K562 (cell line): ENCODE measurements at regions not wholly inside any gene's neighbourhood (a gene's known extent, or its start where the extent isn't known, plus 50 kb on each side); places are given as distances from the start of the nearest gene placed in this dataset.

ENCODE experiments used
- ATAC-seq: fragments of 200-7000 bp; cut with Tn5 transposase; 3 replicates; pipeline ENCODE4 v1.9.1; 2020; ENCODE audit warnings: moderate library complexity
- BruUV-seq: library from RNA; stranded (reverse); fragments of 400-500 nt; replicated peaks from 2 replicates; lab custom pipeline; 2021; lab: Mats Ljungman, UMichigan
- CTCF ChIA-PET: fragments of 300-600 bp; formaldehyde crosslinking; extraction: SDS; loops from one replicate; lab custom pipeline; 2021; ENCODE audit warnings: low intra/inter-chr PET ratio; lab: Yijun Ruan, JAX
- POLR2A ChIA-PET: fragments of 300-600, 350-650 bp; sonication (Branson Sonifier 250); formaldehyde crosslinking; extraction: SDS; loops from one replicate; lab custom pipeline; 2021; ENCODE audit warnings: antibody characterized with exemption, inconsistent platforms; lab: Yijun Ruan, JAX
- DNase-seq, 4 experiments: peaks; one replicate each; pipeline versions ENCODE4 v3.0.0 to v3.0.0-alpha.2; 2011 to 2018; ENCODE audit warnings: low spot score in 3 of 4, mixed read lengths in 3 of 4; ENCODE audit errors: extremely low read depth in 1 of 4
- FAIRE-seq: peaks from 2 replicates; lab custom pipeline; 2011; peaks lifted over from hg19 to GRCh38; lab: Jason Lieb, UNC
- H2AFZ ChIP-seq: 2 replicates; pipeline ENCODE4 v1.6.0; 2011; ENCODE audit warnings: low read depth, low read length, control low read depth, inconsistent platforms
- H3K27ac ChIP-seq: fragments of 200-600 bp; 3 replicates; pipeline ENCODE4 v1.8.0; 2011; ENCODE audit warnings: low read depth, mild to moderate bottlenecking, control low read depth, inconsistent platforms, low read length, moderate library complexity, mixed read lengths; ENCODE audit errors: extremely low read depth
- H3K27me3 ChIP-seq, 2 experiments: fragments of 300-600 bp in 1 of 2; 2 replicates in 1 of 2; 3 replicates in 1 of 2; pipeline versions ENCODE4 v1.6.0 to v1.8.0; 2011; ENCODE audit warnings: inconsistent platforms in 2 of 2, low read length in 2 of 2, mild to moderate bottlenecking in 1 of 2, mixed read lengths in 1 of 2, moderate library complexity in 1 of 2; ENCODE audit not compliant: control insufficient read depth in 2 of 2, insufficient read depth in 2 of 2
- H3K36me3 ChIP-seq: fragments of 300-600 bp; 3 replicates; pipeline ENCODE4 v1.8.0; 2011; ENCODE audit warnings: mild to moderate bottlenecking, low read length, inconsistent platforms; ENCODE audit not compliant: control insufficient read depth, insufficient read depth
- H3K4me1 ChIP-seq, 2 experiments: fragments of 200-600 bp in 1 of 2; replicated peaks in 1 of 2; 2 replicates in 1 of 2; 3 replicates in 1 of 2; pipeline versions ENCODE4 v1.5.1 to v1.8.0; 2011; ENCODE audit warnings: inconsistent platforms in 2 of 2, low read length in 2 of 2, mild to moderate bottlenecking in 1 of 2, mixed read lengths in 1 of 2, moderate library complexity in 1 of 2; ENCODE audit not compliant: control insufficient read depth in 2 of 2, insufficient read depth in 2 of 2
- H3K4me2 ChIP-seq: 2 replicates; pipeline ENCODE4 v1.6.1; 2011; ENCODE audit warnings: low read length, control low read depth, inconsistent platforms, mixed read lengths; ENCODE audit not compliant: insufficient read depth
- H3K4me3 ChIP-seq: fragments of 200-600 bp; sonication (generic), shearing (Covaris generic); 2 replicates; pipeline ENCODE4 v1.5.1; 2016; ENCODE audit warnings: control low read depth, inconsistent platforms
- H3K79me2 ChIP-seq: fragments of 200-600 bp; 3 replicates; pipeline ENCODE4 v1.8.0; 2011; ENCODE audit warnings: low read length, inconsistent platforms; ENCODE audit not compliant: control insufficient read depth, insufficient read depth
- H3K9ac ChIP-seq, 2 experiments: 2 replicates each; pipeline versions ENCODE4 v1.6.0 to v1.6.1; 2011; ENCODE audit warnings: low read depth in 2 of 2, low read length in 2 of 2, control low read depth in 1 of 2, inconsistent platforms in 1 of 2, mild to moderate bottlenecking in 1 of 2, mixed read lengths in 1 of 2; ENCODE audit not compliant: insufficient read depth in 1 of 2
- H3K9me1 ChIP-seq: one replicate; pipeline ENCODE4 v1.6.0; 2011; ENCODE audit warnings: inconsistent platforms, mild to moderate bottlenecking, low read length, moderate library complexity; ENCODE audit not compliant: control insufficient read depth, insufficient read depth
- H3K9me3 ChIP-seq: replicated peaks from 2 replicates; pipeline ENCODE4 v1.5.1; 2011; ENCODE audit warnings: low read depth, low read length, inconsistent platforms; ENCODE audit not compliant: control insufficient read depth, insufficient read depth
- H4K20me1 ChIP-seq: replicated peaks from 2 replicates; pipeline ENCODE4 v1.6.1; 2011; ENCODE audit warnings: low read length, inconsistent platforms, mixed read lengths; ENCODE audit not compliant: control insufficient read depth, insufficient read depth
- DMBX1 ChIP-seq: fragments of 250-450 bp; sonication (Bioruptor Pico); IDR thresholded peaks from 2 replicates; pipeline ENCODE4 v1.8.0; 2022; ENCODE audit warnings: inconsistent platforms, mild to moderate bottlenecking, moderate library complexity, borderline replicate concordance
- MAZ ChIP-seq, 2 experiments: fragments of 450-650 bp in 1 of 2; sonication (generic) in 1 of 2; formaldehyde crosslinking; IDR thresholded peaks in 1 of 2; conservative IDR thresholded peaks in 1 of 2; 2 replicates each; pipeline versions ENCODE4 v1.4.0 to v1.5.0; 2020; ENCODE audit warnings: mild to moderate bottlenecking in 1 of 2, missing genetic modification reagents in 1 of 2
- MED1 ChIP-seq: sonication (generic); formaldehyde crosslinking; IDR thresholded peaks from 2 replicates; pipeline ENCODE4 v1.8.1; 2023; ENCODE audit warnings: missing genetic modification reagents, borderline replicate concordance
- MEF2D ChIP-seq: conservative IDR thresholded peaks from 2 replicates; pipeline ENCODE4 v1.6.1; 2016; ENCODE audit warnings: low read depth, missing genetic modification characterization, missing compliant biosample characterization
- NR0B1 ChIP-seq: fragments of 450-650 bp; IDR thresholded peaks from one replicate; pipeline ENCODE4 v1.6.1; 2018; ENCODE audit warnings: mild to moderate bottlenecking, moderate library complexity; ENCODE audit not compliant: partially characterized antibody
- PTRF ChIP-seq: fragments of 450-650 bp; IDR thresholded peaks from 2 replicates; pipeline ENCODE4 v1.6.1; 2016; ENCODE audit warnings: mild to moderate bottlenecking, missing genetic modification characterization, missing compliant biosample characterization
- PURB ChIP-seq: sonication (generic); formaldehyde crosslinking; IDR thresholded peaks from 2 replicates; pipeline ENCODE4 v1.9.0; 2021; ENCODE audit warnings: low read depth, mild to moderate bottlenecking, missing genetic modification reagents
- TAF1 ChIP-seq: IDR thresholded peaks from 2 replicates; pipeline ENCODE4 v1.6.1; 2011; ENCODE audit warnings: mild to moderate bottlenecking, low read length, moderate library complexity; ENCODE audit not compliant: insufficient read depth, control insufficient read depth, severe bottlenecking; ENCODE audit errors: extremely low read depth
- TAF7 ChIP-seq: fragments of 450-650 bp; IDR thresholded peaks from 2 replicates; pipeline ENCODE4 v1.6.1; 2016; ENCODE audit warnings: missing genetic modification characterization, missing compliant biosample characterization
- THRAP3 ChIP-seq: fragments of 450-650 bp; IDR thresholded peaks from 2 replicates; pipeline ENCODE4 v1.6.1; 2016; ENCODE audit warnings: mild to moderate bottlenecking, inconsistent platforms, borderline replicate concordance
- WHSC1 ChIP-seq: IDR thresholded peaks from one replicate; pipeline ENCODE4 v1.6.1; 2012; ENCODE audit warnings: low read length, control low read depth, inconsistent platforms
- ZNF3 ChIP-seq: fragments of 250-450 bp; sonication (Bioruptor Pico); IDR thresholded peaks from 2 replicates; pipeline ENCODE4 v1.5.0; 2021; ENCODE audit warnings: mild to moderate bottlenecking, moderate library complexity
- WGBS: fragments of 100-300 bp; shearing (Covaris generic); methylation state at CpG from one replicate; pipeline ENCODE4 v1.1.6; 2016; ENCODE audit warnings: low coverage, mixed read lengths; ENCODE audit not compliant: insufficient coverage; ENCODE audit errors: missing lambda C conversion rate; 5-methylcytosine and 5-hydroxymethylcytosine counted together
- in situ Hi-C: fragments of 300-500 bp; cut with MboI; formaldehyde crosslinking; loops from 4 replicates; pipeline ENCODE4 v1.15.0; 2018; ENCODE audit warnings: inconsistent platforms, mixed read lengths
- intact Hi-C: fragments of 100-400 bp; cut with micrococcal nuclease; formaldehyde crosslinking; loops from 2 replicates; pipeline ENCODE4 v1.14.2; 2022

GRCh38 chr10:111698711-111699110 is 484.9 kb downstream of the GPAM start:
- Histone ChIP-seq H3K9me3 (no peaks in the 10 kb centered on the region), H2AFZ (no peak overlapping the region), H4K20me1 (no peaks in the 10 kb centered on the region), H3K4me2 (no peak overlapping the region), H3K4me3 (no peak overlapping the region), H3K27me3 (no peaks in the 10 kb centered on the region), H3K9me1 (no peaks in the 10 kb centered on the region), H3K27ac (no peak overlapping the region), H3K79me2 (no peaks in the 10 kb centered on the region), H3K4me1 (no peaks in the 10 kb centered on the region)
- ChIA-PET CTCF (no interaction called here), POLR2A (no interaction called here)
- no peak for ATAC-seq
- DNase-seq: no peak
- no TSS peak for BruUV-seq
- WGBS: 0% methylated on average over 2 of the region's 2 CpGs
- TF ChIP-seq DMBX1 (no peak), ZNF3 (CRISPR knock-in tag) (no peak), NR0B1 (no peak), TAF7 (tag) (no peak)
- TF ChIP-seq, all 486 proteins: peak for 0
- no peak overlapping the region for H3K9ac ChIP-seq
- intact Hi-C loops: no loop called here
- FAIRE-seq: no peak
- in situ Hi-C loops: no loop called here
- H3K36me3 ChIP-seq: no peaks in the 10 kb centered on the region

GRCh38 chr10:111703986-111704385 is 479.6 kb downstream of the GPAM start:
- no peak for TF ChIP-seq WHSC1
- TF ChIP-seq MED1 (CRISPR knock-in tag): no peak
- no peak for TF ChIP-seq NR0B1
- no peak for TF ChIP-seq MAZ (CRISPR knock-in tag; conservative IDR thresholded peaks at IDR 0.05 in 1 of 2, IDR thresholded peaks at IDR 0.05 in 1 of 2)
- TF ChIP-seq THRAP3: no peak
- no peak for TF ChIP-seq PURB (CRISPR knock-in tag)
- no peak for TF ChIP-seq TAF1
- TF ChIP-seq PTRF (tag): no peak
- TF ChIP-seq MEF2D (tag): no peak
- no peak for ATAC-seq
- ChIA-PET POLR2A (no interaction called here), CTCF (no interaction called here)
- FAIRE-seq: no peak
- Histone ChIP-seq H3K9ac (no peak overlapping the region), H3K4me3 (no peak overlapping the region), H3K4me1 (no peaks in the 10 kb centered on the region), H2AFZ (no peak overlapping the region), H3K9me3 (no peaks in the 10 kb centered on the region), H3K27ac (no peak overlapping the region), H3K79me2 (no peaks in the 10 kb centered on the region), H3K27me3 (no peaks in the 10 kb centered on the region), H3K36me3 (no peaks in the 10 kb centered on the region), H3K4me2 (no peak overlapping the region), H3K9me1 (no peaks in the 10 kb centered on the region), H4K20me1 (no peaks in the 10 kb centered on the region)
- in situ Hi-C loops (no loop called here), intact Hi-C loops (no loop called here)
- DNase-seq: no peak
- BruUV-seq: no TSS peak
- WGBS: 0% methylated on average over 2 of the region's 2 CpGs
